Prostate gland (tissue), 2 donors: ENCODE measurements at regions not wholly inside any gene's neighbourhood (a gene's known extent, or its start where the extent isn't known, plus 50 kb on each side); places are given as distances from the start of the nearest gene placed in this dataset.

Experiments
- POLR2A ChIP-seq: fragments of 450-650 bp; IDR thresholded peaks from one replicate; pipeline ENCODE4 v1.6.1; 2016; ENCODE audit warnings: antibody characterized with exemption, mild to moderate bottlenecking
- POLR2AphosphoS5 ChIP-seq: sonication (generic); formaldehyde crosslinking; IDR thresholded peaks from one replicate; pipeline ENCODE4 v1.6.1; 2017; ENCODE audit warnings: antibody characterized with exemption
- TF ChIP-seq, protein P1 (sequence below), 4 experiments: fragments of 200-600 bp in 2 of 4; fragments of 450-650 bp in 2 of 4; sonication (generic) in 2 of 4; IDR thresholded peaks; 1 replicate in 3 of 4; 2 replicates in 1 of 4; pipeline ENCODE4 v1.5.1; 2016 to 2019; ENCODE audit warnings: antibody characterized with exemption in 4 of 4, mild to moderate bottlenecking in 2 of 4, moderate library complexity in 2 of 4

DNA sequence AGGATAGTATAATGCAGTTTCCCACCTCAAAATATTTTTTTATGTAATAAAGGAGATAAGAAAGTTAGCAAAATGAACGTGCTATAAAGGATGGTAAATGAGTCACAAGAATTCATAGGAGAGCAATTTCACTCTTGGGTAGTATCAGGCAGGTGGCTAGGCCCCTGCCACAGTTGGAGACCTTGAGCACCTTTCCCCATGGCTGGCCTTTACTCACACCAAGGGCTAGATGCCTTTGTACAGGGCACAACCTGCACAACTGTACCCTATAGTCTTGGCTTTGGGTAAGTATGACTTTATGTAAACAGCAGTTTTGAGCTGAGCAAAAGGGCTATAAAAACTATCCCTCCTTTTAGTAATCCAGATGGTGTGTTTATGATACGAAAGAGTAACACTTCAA lies 85.1 kb downstream of the CTH start:
- TF ChIP-seq, protein P1, sequence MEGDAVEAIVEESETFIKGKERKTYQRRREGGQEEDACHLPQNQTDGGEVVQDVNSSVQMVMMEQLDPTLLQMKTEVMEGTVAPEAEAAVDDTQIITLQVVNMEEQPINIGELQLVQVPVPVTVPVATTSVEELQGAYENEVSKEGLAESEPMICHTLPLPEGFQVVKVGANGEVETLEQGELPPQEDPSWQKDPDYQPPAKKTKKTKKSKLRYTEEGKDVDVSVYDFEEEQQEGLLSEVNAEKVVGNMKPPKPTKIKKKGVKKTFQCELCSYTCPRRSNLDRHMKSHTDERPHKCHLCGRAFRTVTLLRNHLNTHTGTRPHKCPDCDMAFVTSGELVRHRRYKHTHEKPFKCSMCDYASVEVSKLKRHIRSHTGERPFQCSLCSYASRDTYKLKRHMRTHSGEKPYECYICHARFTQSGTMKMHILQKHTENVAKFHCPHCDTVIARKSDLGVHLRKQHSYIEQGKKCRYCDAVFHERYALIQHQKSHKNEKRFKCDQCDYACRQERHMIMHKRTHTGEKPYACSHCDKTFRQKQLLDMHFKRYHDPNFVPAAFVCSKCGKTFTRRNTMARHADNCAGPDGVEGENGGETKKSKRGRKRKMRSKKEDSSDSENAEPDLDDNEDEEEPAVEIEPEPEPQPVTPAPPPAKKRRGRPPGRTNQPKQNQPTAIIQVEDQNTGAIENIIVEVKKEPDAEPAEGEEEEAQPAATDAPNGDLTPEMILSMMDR (IDR thresholded peaks at IDR 0.05), result no peak
- TF ChIP-seq POLR2A (no peak), POLR2AphosphoS5 (no peak)
